PC-9 (cell line): ENCODE measurements at regions not wholly inside any gene's neighbourhood (a gene's known extent, or its start where the extent isn't known, plus 50 kb on each side); places are given as distances from the start of the nearest gene placed in this dataset.

ENCODE experiments used
- BruUV-seq: library from RNA; stranded (reverse); fragments of 400-500 nt; replicated peaks from 2 replicates; lab custom pipeline; 2021; lab: Mats Ljungman, UMichigan
- CTCF ChIA-PET: fragments of 300-600 bp; sonication (Branson Sonifier 250); formaldehyde crosslinking; loops from one replicate; lab custom pipeline; 2022; ENCODE audit warnings: antibody characterized with exemption; lab: Charles Lee
- POLR2A ChIA-PET: fragments of 300-600 bp; sonication (Branson Sonifier 250); formaldehyde crosslinking; loops from one replicate; lab custom pipeline; 2022; ENCODE audit warnings: antibody characterized with exemption; ENCODE audit not compliant: unreplicated experiment; lab: Charles Lee
- DNase-seq, 2 experiments: peaks; one replicate each; pipeline versions ENCODE4 v3.0.0 to v3.0.0-alpha.2; 2015 to 2022; ENCODE audit warnings: mixed read lengths in 1 of 2
- H2AFZ ChIP-seq: fragments of 200-600 bp; sonication (generic); 2 replicates; pipeline ENCODE4 v1.8.1; 2017; ENCODE audit warnings: antibody characterized with exemption
- H3F3A ChIP-seq: fragments of 200-600 bp; sonication (generic); 2 replicates; pipeline ENCODE4 v1.8.1; 2017; ENCODE audit warnings: antibody characterized with exemption, mild to moderate bottlenecking, low read depth; ENCODE audit not compliant: insufficient read depth
- H3K27ac ChIP-seq: fragments of 200-600 bp; sonication (generic); 2 replicates; pipeline ENCODE4 v1.6.1; 2016; ENCODE audit warnings: mixed run types
- H3K27me3 ChIP-seq: fragments of 200-600 bp; sonication (generic); 2 replicates; pipeline ENCODE4 v1.6.1; 2016; ENCODE audit warnings: low read depth, mixed run types; ENCODE audit not compliant: insufficient read depth
- H3K36me3 ChIP-seq: fragments of 200-600 bp; sonication (generic); 2 replicates; pipeline ENCODE4 v1.6.1; 2016; ENCODE audit warnings: low read depth, mixed run types
- H3K4me1 ChIP-seq: fragments of 200-600 bp; sonication (generic); replicated peaks from 2 replicates; pipeline ENCODE4 v1.6.1; 2016; ENCODE audit warnings: mixed run types; ENCODE audit not compliant: insufficient read depth
- H3K4me2 ChIP-seq: fragments of 200-600 bp; sonication (generic); 2 replicates; pipeline ENCODE4 v1.6.1; 2017; ENCODE audit warnings: mixed run types
- H3K4me3 ChIP-seq: fragments of 200-600 bp; sonication (generic); 2 replicates; pipeline ENCODE4 v1.6.1; 2016; ENCODE audit warnings: mixed run types
- H3K79me2 ChIP-seq: fragments of 200-600 bp; sonication (generic); 2 replicates; pipeline ENCODE4 v1.6.1; 2017; ENCODE audit warnings: low read depth, mixed run types
- H3K9me2 ChIP-seq: fragments of 200-600 bp; sonication (generic); 2 replicates; pipeline ENCODE4 v1.8.1; 2017; ENCODE audit warnings: mild to moderate bottlenecking; ENCODE audit not compliant: insufficient read depth
- H3K9me3 ChIP-seq: fragments of 200-600 bp; sonication (generic); 2 replicates; pipeline ENCODE4 v1.8.1; 2016; ENCODE audit warnings: low read depth; ENCODE audit not compliant: insufficient read depth
- H4K20me1 ChIP-seq: fragments of 200-600 bp; sonication (generic); 2 replicates; pipeline ENCODE4 v1.8.1; 2017; ENCODE audit not compliant: insufficient read depth
- CTCF ChIP-seq: fragments of 200-600 bp; sonication (generic); conservative IDR thresholded peaks from 2 replicates; pipeline ENCODE4 v1.6.1; 2017; ENCODE audit warnings: mixed run types, antibody characterized with exemption, mild to moderate bottlenecking, moderate library complexity
- EZH2 ChIP-seq: fragments of 200-600 bp; sonication (generic); IDR thresholded peaks from 2 replicates; pipeline ENCODE4 v1.8.0; 2017; ENCODE audit warnings: antibody characterized with exemption, low read depth
- intact Hi-C: fragments of 100-400 bp; cut with micrococcal nuclease; formaldehyde crosslinking; loops from one replicate; pipeline ENCODE4 v1.10.0; 2022; ENCODE audit not compliant: unreplicated experiment

DNA sequence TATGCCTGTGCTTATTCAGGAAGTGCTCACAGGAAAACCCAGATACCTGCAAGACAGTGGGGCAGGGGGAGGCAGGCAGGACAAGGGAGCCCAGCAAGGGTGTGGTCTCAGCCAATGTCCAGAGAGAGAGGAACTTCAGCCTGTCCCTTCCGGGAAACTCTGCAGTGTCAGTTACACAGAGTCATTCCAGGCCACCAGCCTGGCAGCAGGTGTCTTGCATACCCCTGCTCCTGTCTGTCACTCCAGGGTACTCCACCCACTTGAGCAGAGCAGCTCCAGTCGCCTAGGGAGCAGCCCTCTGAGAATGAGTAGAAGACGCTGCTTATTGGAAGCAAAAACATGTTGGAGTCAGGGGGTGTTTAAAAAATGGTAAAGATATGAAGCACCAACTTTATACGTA lies 431.2 kb upstream of the RGMA start:
- CTCF ChIA-PET = no interaction called here
- DNase-seq = no peak

DNA sequence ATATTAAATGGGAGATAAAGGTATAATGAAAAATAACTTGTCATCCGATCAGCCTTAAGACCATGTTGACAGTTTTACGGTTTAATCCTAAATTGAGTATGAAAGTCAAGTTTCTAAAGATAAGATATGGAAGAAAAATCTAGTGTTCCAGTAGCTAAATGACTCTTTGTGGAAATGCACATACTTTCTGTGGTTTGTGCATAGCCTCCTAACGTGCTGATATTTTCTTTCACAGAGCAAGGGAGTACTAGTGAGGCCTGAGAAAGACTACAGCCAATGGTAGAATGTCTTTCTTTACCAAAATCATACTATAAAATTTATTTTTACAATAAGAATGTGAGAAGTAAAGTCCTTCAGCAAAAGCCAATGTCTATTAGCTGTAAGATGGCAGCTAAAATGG lies 430.6 kb upstream of the RGMA start:
- no peak overlapping the region for H3K4me2 ChIP-seq
- H3K36me3 ChIP-seq = no peaks in the 10 kb centered on the region
- H3F3A ChIP-seq = no peaks in the 10 kb centered on the region
- ChIA-PET CTCF (no interaction called here), POLR2A (no interaction called here)
- H2AFZ ChIP-seq = no peak overlapping the region
- no peak overlapping the region for H3K27ac ChIP-seq
- no peaks in the 10 kb centered on the region for H3K79me2 ChIP-seq
- no peak for DNase-seq
- intact Hi-C loops = no loop called here
- H3K4me3 ChIP-seq = no peak overlapping the region
- H4K20me1 ChIP-seq = no peaks in the 10 kb centered on the region
- H3K4me1 ChIP-seq = no peaks in the 10 kb centered on the region
- H3K9me3 ChIP-seq = no peaks in the 10 kb centered on the region
- peaks cover 14% of the 10 kb centered on the region; the same call in 1 of the 2 replicates for H3K27me3 ChIP-seq
- H3K9me2 ChIP-seq = no peaks in the 10 kb centered on the region
- no TSS peak for BruUV-seq
- TF ChIP-seq CTCF (no peak), EZH2 (no peak)

More for the DNA sequence above, 431.2 kb upstream of the RGMA start:
- TF ChIP-seq CTCF (no peak), EZH2 (no peak)
- no peak overlapping the region for H3K4me2 ChIP-seq
- H3K4me3 ChIP-seq = no peak overlapping the region
- no peak overlapping the region for H3K27ac ChIP-seq
- H3K9me3 ChIP-seq = no peaks in the 10 kb centered on the region
- BruUV-seq = no TSS peak
- H3K27me3 ChIP-seq = peaks cover 18% of the 10 kb centered on the region; the same call in 1 of the 2 replicates
- H3F3A ChIP-seq = no peaks in the 10 kb centered on the region
- intact Hi-C loops = no loop called here
- no peaks in the 10 kb centered on the region for H3K9me2 ChIP-seq
- POLR2A ChIA-PET = no interaction called here
- H4K20me1 ChIP-seq = no peaks in the 10 kb centered on the region
- H2AFZ ChIP-seq = no peak overlapping the region
- H3K4me1 ChIP-seq = no peaks in the 10 kb centered on the region
- no peaks in the 10 kb centered on the region for H3K36me3 ChIP-seq
- H3K79me2 ChIP-seq = no peaks in the 10 kb centered on the region

- no peak overlapping the region for H3K4me2 ChIP-seq
- TF ChIP-seq EZH2 = no peak
- TF ChIP-seq CTCF = no peak
- H3K4me3 ChIP-seq = no peak overlapping the region
- DNase-seq = no peak
- no peak overlapping the region for H2AFZ ChIP-seq
- POLR2A ChIA-PET = no interaction called here
- no peaks in the 10 kb centered on the region for H3K4me1 ChIP-seq
- no peaks in the 10 kb centered on the region for H3F3A ChIP-seq
- BruUV-seq = no TSS peak
- H3K27me3 ChIP-seq = no peaks in the 10 kb centered on the region
- CTCF ChIA-PET = no interaction called here
- H3K9me3 ChIP-seq = no peaks in the 10 kb centered on the region
- H3K27ac ChIP-seq = no peak overlapping the region
- no peaks in the 10 kb centered on the region for H3K9me2 ChIP-seq
- no peaks in the 10 kb centered on the region for H4K20me1 ChIP-seq
- intact Hi-C loops = no loop called here
- H3K36me3 ChIP-seq = no peaks in the 10 kb centered on the region
- H3K79me2 ChIP-seq = no peaks in the 10 kb centered on the region
Observed at GRCh38 chr15:93517176-93517575, 428.2 kb upstream of the RGMA start.
